HFFc6 (cell line): ENCODE measurements at regions not wholly inside any gene's neighbourhood (a gene's known extent, or its start where the extent isn't known, plus 50 kb on each side); places are given as distances from the start of the nearest gene placed in this dataset.

Source experiments
- DNase-seq: peaks from one replicate; pipeline ENCODE4 v3.0.0-alpha.2; 2018
- H3K27ac Mint-ChIP-seq: 2 replicates; pipeline ENCODE4 v1.8.0; 2020; ENCODE audit warnings: mild to moderate bottlenecking, mixed read lengths
- H3K27me3 Mint-ChIP-seq: 2 replicates; pipeline ENCODE4 v1.8.0; 2021; ENCODE audit warnings: mild to moderate bottlenecking, moderate library complexity, mixed read lengths; ENCODE audit not compliant: insufficient read depth
- H3K36me3 Mint-ChIP-seq: 2 replicates; pipeline ENCODE4 v1.8.0; 2021; ENCODE audit warnings: low read depth, mixed read lengths
- H3K4me1 Mint-ChIP-seq: 2 replicates; pipeline ENCODE4 v1.8.0; 2020; ENCODE audit warnings: low read depth, mixed read lengths
- H3K4me3 Mint-ChIP-seq: 2 replicates; pipeline ENCODE4 v1.8.0; 2020; ENCODE audit warnings: mild to moderate bottlenecking, moderate library complexity, mixed read lengths
- H3K9me3 Mint-ChIP-seq: 2 replicates; pipeline ENCODE4 v1.8.0; 2020; ENCODE audit warnings: mild to moderate bottlenecking, mixed read lengths
- TF ChIP-seq, protein P1 (sequence below): fragments of 200-600 bp; sonication (generic); IDR thresholded peaks from 2 replicates; pipeline ENCODE4 v1.5.0; 2021; ENCODE audit warnings: antibody characterized with exemption, mild to moderate bottlenecking

DNA sequence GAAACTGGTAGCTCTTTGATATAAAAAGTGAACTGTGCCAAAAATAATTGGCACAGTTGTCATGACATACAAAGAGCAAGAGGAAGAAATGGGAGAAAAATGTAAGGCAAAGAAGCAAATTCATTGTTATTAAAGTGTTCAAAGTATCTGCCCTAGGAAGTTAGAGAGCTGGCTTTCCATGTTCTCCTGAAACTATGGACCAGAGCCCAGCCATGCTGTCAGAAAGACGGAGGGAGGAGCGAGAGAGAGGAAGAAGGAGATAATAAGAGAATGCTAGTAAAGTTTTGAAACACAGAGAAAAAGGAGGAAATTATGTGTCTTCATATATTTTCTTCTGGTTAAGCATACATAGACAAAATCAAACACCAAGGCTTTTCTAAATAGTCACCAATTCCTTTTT is 78.1 kb upstream of the PELI2 start:
- Mint-ChIP-seq H3K27ac (no peak overlapping the region), H3K27me3 (peaks cover 7% of the 10 kb centered on the region; the same call in 1 of the 2 replicates), H3K9me3 (no peaks in the 10 kb centered on the region), H3K36me3 (no peaks in the 10 kb centered on the region), H3K4me3 (no peak overlapping the region), H3K4me1 (no peaks in the 10 kb centered on the region)
- TF ChIP-seq, protein P1, sequence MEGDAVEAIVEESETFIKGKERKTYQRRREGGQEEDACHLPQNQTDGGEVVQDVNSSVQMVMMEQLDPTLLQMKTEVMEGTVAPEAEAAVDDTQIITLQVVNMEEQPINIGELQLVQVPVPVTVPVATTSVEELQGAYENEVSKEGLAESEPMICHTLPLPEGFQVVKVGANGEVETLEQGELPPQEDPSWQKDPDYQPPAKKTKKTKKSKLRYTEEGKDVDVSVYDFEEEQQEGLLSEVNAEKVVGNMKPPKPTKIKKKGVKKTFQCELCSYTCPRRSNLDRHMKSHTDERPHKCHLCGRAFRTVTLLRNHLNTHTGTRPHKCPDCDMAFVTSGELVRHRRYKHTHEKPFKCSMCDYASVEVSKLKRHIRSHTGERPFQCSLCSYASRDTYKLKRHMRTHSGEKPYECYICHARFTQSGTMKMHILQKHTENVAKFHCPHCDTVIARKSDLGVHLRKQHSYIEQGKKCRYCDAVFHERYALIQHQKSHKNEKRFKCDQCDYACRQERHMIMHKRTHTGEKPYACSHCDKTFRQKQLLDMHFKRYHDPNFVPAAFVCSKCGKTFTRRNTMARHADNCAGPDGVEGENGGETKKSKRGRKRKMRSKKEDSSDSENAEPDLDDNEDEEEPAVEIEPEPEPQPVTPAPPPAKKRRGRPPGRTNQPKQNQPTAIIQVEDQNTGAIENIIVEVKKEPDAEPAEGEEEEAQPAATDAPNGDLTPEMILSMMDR, result no peak
- DNase-seq, result no peak

DNA sequence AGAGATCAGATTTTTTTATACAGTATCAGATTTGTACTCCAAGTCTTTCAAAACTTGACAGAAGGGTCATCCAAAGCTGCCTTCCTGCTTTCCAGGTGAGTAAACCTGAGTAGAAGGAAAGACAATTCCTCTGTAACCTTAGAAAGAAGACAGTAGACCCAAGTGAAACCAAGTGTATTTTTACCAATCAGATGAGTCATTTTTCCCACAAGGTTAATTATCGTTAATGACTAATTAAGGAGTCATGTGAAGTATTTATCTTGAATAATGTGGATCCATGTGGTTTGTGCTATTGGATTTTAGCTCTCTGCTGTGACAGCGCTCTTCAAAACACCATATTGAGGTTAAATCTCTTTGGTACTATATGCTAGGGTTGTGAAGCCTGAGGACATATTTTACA is 74.0 kb upstream of the PELI2 start:
- no peak for DNase-seq
- Mint-ChIP-seq H3K4me1 (no peaks in the 10 kb centered on the region), H3K27ac (no peak overlapping the region), H3K27me3 (peaks cover 7% of the 10 kb centered on the region; the same call in 1 of the 2 replicates), H3K9me3 (no peaks in the 10 kb centered on the region), H3K36me3 (no peaks in the 10 kb centered on the region), H3K4me3 (no peak overlapping the region)
- TF ChIP-seq, protein P1, result no peak

DNA sequence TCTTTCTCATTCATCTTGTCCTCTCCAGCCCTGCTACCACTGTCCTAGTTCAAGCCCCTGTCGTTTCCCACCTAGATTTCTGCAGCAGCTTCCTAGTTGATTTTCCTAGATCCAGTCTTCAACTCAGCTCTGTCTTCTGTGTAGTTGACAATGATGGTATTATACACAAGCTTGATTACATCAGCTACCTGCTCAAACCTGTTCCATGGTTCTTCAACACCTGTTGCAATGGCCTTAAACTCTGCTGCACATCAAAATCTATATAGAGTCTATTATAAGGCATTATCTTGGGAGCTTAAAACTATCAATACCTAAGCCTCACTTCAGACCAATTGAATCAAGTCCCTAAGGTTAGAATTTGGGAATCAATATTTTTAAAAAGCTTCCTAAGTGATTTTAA is 71.7 kb upstream of the PELI2 start:
- H3K36me3 Mint-ChIP-seq, result no peaks in the 10 kb centered on the region
- no peaks in the 10 kb centered on the region for H3K4me1 Mint-ChIP-seq
- no peaks in the 10 kb centered on the region for H3K9me3 Mint-ChIP-seq
- DNase-seq, result no peak
- H3K27me3 Mint-ChIP-seq, result peaks cover 5% of the 10 kb centered on the region
- TF ChIP-seq, protein P1, result no peak
- H3K4me3 Mint-ChIP-seq, result no peak overlapping the region
- no peak overlapping the region for H3K27ac Mint-ChIP-seq

DNA sequence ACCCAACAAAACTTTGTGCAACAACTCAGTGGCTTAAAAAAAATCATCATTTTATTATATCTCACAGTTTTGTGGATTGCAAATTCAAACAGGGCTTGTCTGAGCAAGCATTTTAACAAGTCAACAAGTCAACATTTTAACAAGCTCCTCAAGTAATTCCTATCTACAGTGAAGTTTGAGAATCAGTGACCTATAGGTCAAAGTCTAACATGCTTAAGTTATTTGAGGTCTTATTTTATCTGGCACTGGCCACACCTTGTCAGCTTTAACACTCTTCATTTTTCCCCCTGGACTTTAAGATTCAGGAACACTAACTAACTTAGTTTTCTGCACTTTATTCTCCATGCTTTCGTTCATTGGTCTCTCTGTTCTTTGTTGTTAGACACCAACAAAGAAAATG is 71.2 kb upstream of the PELI2 start:
- Mint-ChIP-seq H3K27ac (no peak overlapping the region), H3K4me1 (no peaks in the 10 kb centered on the region), H3K27me3 (peaks cover 8% of the 10 kb centered on the region), H3K9me3 (no peaks in the 10 kb centered on the region), H3K4me3 (no peak overlapping the region), H3K36me3 (no peaks in the 10 kb centered on the region)
- DNase-seq, result no peak
- TF ChIP-seq, protein P1, result no peak

GRCh38 chr14:56049536-56049935 is 68.7 kb upstream of the PELI2 start:
- no peak for DNase-seq
- H3K4me1 Mint-ChIP-seq, result no peaks in the 10 kb centered on the region
- no peak overlapping the region for H3K4me3 Mint-ChIP-seq
- H3K9me3 Mint-ChIP-seq, result no peaks in the 10 kb centered on the region
- TF ChIP-seq, protein P1, result no peak
- H3K27me3 Mint-ChIP-seq, result peaks cover 5% of the 10 kb centered on the region
- no peaks in the 10 kb centered on the region for H3K36me3 Mint-ChIP-seq
- H3K27ac Mint-ChIP-seq, result no peak overlapping the region

- Mint-ChIP-seq H3K36me3 (no peaks in the 10 kb centered on the region), H3K27ac (no peak overlapping the region), H3K27me3 (peaks cover 13% of the 10 kb centered on the region), H3K9me3 (no peaks in the 10 kb centered on the region), H3K4me3 (no peak overlapping the region), H3K4me1 (no peaks in the 10 kb centered on the region)
- DNase-seq, result no peak
- TF ChIP-seq, protein P1, result no peak
Observed at GRCh38 chr14:56055511-56055910, 62.7 kb upstream of the PELI2 start.
